Chondrocyte (in vitro differentiated cells): ENCODE measurements at regions not wholly inside any gene's neighbourhood (a gene's known extent, or its start where the extent isn't known, plus 50 kb on each side); places are given as distances from the start of the nearest gene placed in this dataset.

ENCODE experiments used
- DNase-seq: peaks from one replicate; pipeline ENCODE4 v3.0.0; 2021; ENCODE audit warnings: mixed read lengths, low spot score
- H3K27ac Mint-ChIP-seq: one replicate; pipeline ENCODE4 v1.8.0; 2021; ENCODE audit warnings: mild to moderate bottlenecking, moderate library complexity, mixed read lengths; ENCODE audit not compliant: unreplicated experiment
- H3K27me3 Mint-ChIP-seq: 2 replicates; pipeline ENCODE4 v1.8.0; 2021; ENCODE audit warnings: low read depth, mixed read lengths
- H3K36me3 Mint-ChIP-seq: 2 replicates; pipeline ENCODE4 v1.8.0; 2021; ENCODE audit warnings: low read depth, mixed read lengths
- H3K4me1 Mint-ChIP-seq: 2 replicates; pipeline ENCODE4 v1.8.0; 2021; ENCODE audit warnings: low read depth, mild to moderate bottlenecking, mixed read lengths
- H3K4me3 Mint-ChIP-seq: one replicate; pipeline ENCODE4 v1.8.0; 2021; ENCODE audit warnings: mild to moderate bottlenecking, moderate library complexity, mixed read lengths; ENCODE audit not compliant: unreplicated experiment
- H3K9me3 Mint-ChIP-seq: 2 replicates; pipeline ENCODE4 v1.8.0; 2021; ENCODE audit warnings: low read depth, mixed read lengths
- CTCF ChIP-seq: fragments of 200-600 bp; sonication (generic); IDR thresholded peaks from 2 replicates; pipeline ENCODE4 v1.5.0; 2021; ENCODE audit warnings: antibody characterized with exemption, mild to moderate bottlenecking, moderate library complexity

- H3K4me3 Mint-ChIP-seq = no peak overlapping the region
- TF ChIP-seq CTCF = no peak
- peaks cover 3% of the 10 kb centered on the region for H3K4me1 Mint-ChIP-seq
- no peak for DNase-seq
- H3K9me3 Mint-ChIP-seq = no peaks in the 10 kb centered on the region
- H3K27ac Mint-ChIP-seq = no peak overlapping the region
- H3K27me3 Mint-ChIP-seq = peaks cover 15% of the 10 kb centered on the region
- no peaks in the 10 kb centered on the region for H3K36me3 Mint-ChIP-seq
Observed at GRCh38 chr11:13878077-13878476, 84.4 kb upstream of the SPON1 start.

- no peak for TF ChIP-seq CTCF
- no peaks in the 10 kb centered on the region for H3K4me1 Mint-ChIP-seq
- no peak overlapping the region for H3K4me3 Mint-ChIP-seq
- H3K36me3 Mint-ChIP-seq = no peaks in the 10 kb centered on the region
- DNase-seq = no peak
- H3K9me3 Mint-ChIP-seq = no peaks in the 10 kb centered on the region
- peaks cover 19% of the 10 kb centered on the region for H3K27me3 Mint-ChIP-seq
- no peak overlapping the region for H3K27ac Mint-ChIP-seq
Observed at GRCh38 chr11:13880634-13881033, 81.9 kb upstream of the SPON1 start.

GRCh38 chr11:13881226-13881905 lies 81.2 kb upstream of the SPON1 start:
- TF ChIP-seq CTCF = no peak
- Mint-ChIP-seq H3K36me3 (no peaks in the 10 kb centered on the region), H3K9me3 (no peaks in the 10 kb centered on the region), H3K4me3 (no peak overlapping the region), H3K4me1 (no peaks in the 10 kb centered on the region), H3K27ac (no peak overlapping the region), H3K27me3 (peaks cover 20% of the 10 kb centered on the region)
- DNase-seq = no peak

- TF ChIP-seq CTCF = no peak
- H3K9me3 Mint-ChIP-seq = no peaks in the 10 kb centered on the region
- H3K27me3 Mint-ChIP-seq = peaks cover 22% of the 10 kb centered on the region
- no peaks in the 10 kb centered on the region for H3K36me3 Mint-ChIP-seq
- H3K4me1 Mint-ChIP-seq = no peaks in the 10 kb centered on the region
- H3K4me3 Mint-ChIP-seq = no peak overlapping the region
- H3K27ac Mint-ChIP-seq = no peak overlapping the region
- DNase-seq = no peak
Observed at GRCh38 chr11:13883042-13883441, 79.5 kb upstream of the SPON1 start.

- no peak for TF ChIP-seq CTCF
- Mint-ChIP-seq H3K4me1 (no peaks in the 10 kb centered on the region), H3K27ac (no peak overlapping the region), H3K36me3 (no peaks in the 10 kb centered on the region), H3K27me3 (peaks cover 22% of the 10 kb centered on the region), H3K9me3 (no peaks in the 10 kb centered on the region), H3K4me3 (no peak overlapping the region)
- DNase-seq = no peak
Observed at GRCh38 chr11:13883589-13883988, 78.9 kb upstream of the SPON1 start.
